Mammary epithelial cell (primary cell): ENCODE measurements at regions not wholly inside any gene's neighbourhood (a gene's known extent, or its start where the extent isn't known, plus 50 kb on each side); places are given as distances from the start of the nearest gene placed in this dataset.

Experiments
- CTCF ChIP-seq, 2 donors: IDR thresholded peaks in 1 of 2; conservative IDR thresholded peaks in 1 of 2; 2 replicates each; pipeline ENCODE4 v1.5.1; 2011 to 2012; ENCODE audit warnings: inconsistent platforms in 2 of 2, low read length in 2 of 2, mild to moderate bottlenecking in 2 of 2, control low read depth in 1 of 2, low read depth in 1 of 2; ENCODE audit not compliant: insufficient read depth in 1 of 2; ENCODE audit errors: extremely low read depth in 1 of 2
- EZH2 ChIP-seq: IDR thresholded peaks from 2 replicates; pipeline ENCODE4 v1.6.1; 2012; ENCODE audit warnings: low read length, inconsistent platforms, borderline replicate concordance

- TF ChIP-seq CTCF (conservative IDR thresholded peaks at IDR 0.05 in 1 of 2, IDR thresholded peaks at IDR 0.05 in 1 of 2; ENCODE audit: extremely low read depth in 1 of 2, insufficient read depth in 1 of 2, low read depth in 1 of 2, low read length in 2 of 2) (no peak), EZH2 (no peak)
These were observed 68.8 kb upstream of the KIF5B start for GRCh38 chr10:32125023-32125422.
